ENCODE measurements at regions not wholly inside any gene's neighbourhood (a gene's known extent, or its start where the extent isn't known, plus 50 kb on each side); places are given as distances from the start of the nearest gene placed in this dataset.

DNA sequence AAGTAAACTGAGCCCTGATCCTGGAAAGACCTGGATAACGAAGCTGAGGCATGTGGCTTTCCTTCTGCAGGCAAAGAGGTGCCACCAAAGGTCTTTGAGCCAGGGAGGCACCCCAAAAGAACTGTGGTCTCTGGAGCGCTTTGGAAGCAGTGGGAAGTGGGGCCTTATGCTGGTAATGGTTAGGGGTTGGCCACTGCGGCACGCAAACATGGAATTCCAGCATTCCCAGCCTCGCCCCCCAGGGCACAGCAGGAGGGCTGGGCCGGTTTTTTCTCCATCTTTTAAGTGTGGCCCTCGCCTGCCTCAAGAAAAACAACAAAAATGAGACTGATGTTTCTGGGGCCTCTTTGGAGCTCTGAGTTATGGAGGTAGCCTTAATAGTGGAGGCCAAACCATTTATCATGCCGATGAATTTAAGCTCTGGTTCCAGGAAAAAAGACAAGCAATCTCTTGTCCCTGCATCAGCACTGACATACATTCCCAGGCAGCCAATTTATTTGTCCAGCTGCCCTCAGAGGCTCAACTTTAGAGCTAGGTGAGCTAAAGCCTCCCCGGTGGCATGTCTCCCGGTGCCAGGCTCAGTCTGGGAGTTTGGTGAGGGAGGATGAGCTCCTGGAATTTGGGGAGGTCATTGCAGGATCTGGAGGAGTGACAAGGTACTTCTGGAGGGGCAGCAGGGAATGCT lies 109.0 kb downstream of the TLE3 start:
- Mint-ChIP-seq H3K4me1 (ENCODE audit: low read depth, unreplicated experiment) (peaks cover 10% of the 10 kb centered on the region), H3K27ac (ENCODE audit: unreplicated experiment) (no peak overlapping the region), H3K4me3 (ENCODE audit: unreplicated experiment) (no peak overlapping the region), H3K27me3 (ENCODE audit: unreplicated experiment) (peaks cover 7% of the 10 kb centered on the region), H3K36me3 (ENCODE audit: unreplicated experiment) (no peaks in the 10 kb centered on the region), H3K9me3 (ENCODE audit: unreplicated experiment) (peaks cover 4% of the 10 kb centered on the region)
- TF ChIP-seq, protein P1, sequence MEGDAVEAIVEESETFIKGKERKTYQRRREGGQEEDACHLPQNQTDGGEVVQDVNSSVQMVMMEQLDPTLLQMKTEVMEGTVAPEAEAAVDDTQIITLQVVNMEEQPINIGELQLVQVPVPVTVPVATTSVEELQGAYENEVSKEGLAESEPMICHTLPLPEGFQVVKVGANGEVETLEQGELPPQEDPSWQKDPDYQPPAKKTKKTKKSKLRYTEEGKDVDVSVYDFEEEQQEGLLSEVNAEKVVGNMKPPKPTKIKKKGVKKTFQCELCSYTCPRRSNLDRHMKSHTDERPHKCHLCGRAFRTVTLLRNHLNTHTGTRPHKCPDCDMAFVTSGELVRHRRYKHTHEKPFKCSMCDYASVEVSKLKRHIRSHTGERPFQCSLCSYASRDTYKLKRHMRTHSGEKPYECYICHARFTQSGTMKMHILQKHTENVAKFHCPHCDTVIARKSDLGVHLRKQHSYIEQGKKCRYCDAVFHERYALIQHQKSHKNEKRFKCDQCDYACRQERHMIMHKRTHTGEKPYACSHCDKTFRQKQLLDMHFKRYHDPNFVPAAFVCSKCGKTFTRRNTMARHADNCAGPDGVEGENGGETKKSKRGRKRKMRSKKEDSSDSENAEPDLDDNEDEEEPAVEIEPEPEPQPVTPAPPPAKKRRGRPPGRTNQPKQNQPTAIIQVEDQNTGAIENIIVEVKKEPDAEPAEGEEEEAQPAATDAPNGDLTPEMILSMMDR (IDR thresholded peaks at IDR 0.05; ENCODE audit: partially characterized antibody, unreplicated experiment), result no peak
- DNase-seq, result no peak

DNA sequence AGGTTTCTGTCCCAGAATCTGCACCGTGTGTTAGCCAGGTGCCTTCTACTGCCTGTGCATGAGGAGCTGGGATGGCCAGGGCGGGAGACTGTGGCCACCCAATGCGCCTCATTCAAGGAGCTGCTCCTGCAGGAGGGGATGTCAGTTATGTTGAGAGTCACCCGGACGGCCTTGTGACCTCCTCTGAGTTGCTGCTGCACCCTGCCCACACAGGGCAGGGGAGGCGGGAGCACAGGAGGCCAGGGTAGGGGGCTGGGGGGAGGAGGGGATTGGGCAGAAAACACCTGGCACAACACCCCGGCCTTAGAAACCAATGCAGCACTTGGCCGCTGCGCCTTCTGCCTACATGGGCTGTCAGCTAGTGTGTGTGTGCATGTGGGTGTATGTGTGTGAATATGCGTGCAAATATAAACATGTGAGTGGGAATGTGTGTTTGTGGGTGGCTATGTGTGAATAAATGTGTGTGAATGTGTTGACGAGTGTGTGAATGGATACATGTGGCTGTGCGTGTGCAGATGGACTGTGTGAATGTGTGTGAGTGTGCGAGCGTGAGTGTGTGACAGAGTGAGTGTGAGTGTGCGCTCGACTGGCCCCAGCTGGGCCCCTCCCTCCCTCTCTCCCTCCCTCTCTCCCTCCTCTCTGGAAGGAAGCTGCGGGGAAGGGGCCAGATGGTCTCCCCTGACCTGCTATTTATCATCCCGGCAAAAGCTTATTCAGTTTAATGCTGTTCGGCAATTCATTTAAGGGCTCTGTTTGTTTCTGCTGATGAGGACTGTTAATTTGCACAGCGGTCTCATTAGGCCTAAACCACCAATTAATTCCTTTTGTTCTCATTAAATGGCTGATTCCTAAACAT lies 106.9 kb downstream of the TLE3 start:
- peaks cover 5% of the 10 kb centered on the region for H3K27me3 Mint-ChIP-seq (ENCODE audit: unreplicated experiment)
- peak; percentile 44 for DNase-seq
- H3K9me3 Mint-ChIP-seq (ENCODE audit: unreplicated experiment), result no peaks in the 10 kb centered on the region
- H3K27ac Mint-ChIP-seq (ENCODE audit: unreplicated experiment), result peak overlapping the region; percentile 72
- TF ChIP-seq, protein P1 (IDR thresholded peaks at IDR 0.05; ENCODE audit: partially characterized antibody, unreplicated experiment), result no peak
- no peaks in the 10 kb centered on the region for H3K36me3 Mint-ChIP-seq (ENCODE audit: unreplicated experiment)
- peaks cover 10% of the 10 kb centered on the region for H3K4me1 Mint-ChIP-seq (ENCODE audit: low read depth, unreplicated experiment)
- H3K4me3 Mint-ChIP-seq (ENCODE audit: unreplicated experiment), result peak overlapping the region; percentile 39

DNA sequence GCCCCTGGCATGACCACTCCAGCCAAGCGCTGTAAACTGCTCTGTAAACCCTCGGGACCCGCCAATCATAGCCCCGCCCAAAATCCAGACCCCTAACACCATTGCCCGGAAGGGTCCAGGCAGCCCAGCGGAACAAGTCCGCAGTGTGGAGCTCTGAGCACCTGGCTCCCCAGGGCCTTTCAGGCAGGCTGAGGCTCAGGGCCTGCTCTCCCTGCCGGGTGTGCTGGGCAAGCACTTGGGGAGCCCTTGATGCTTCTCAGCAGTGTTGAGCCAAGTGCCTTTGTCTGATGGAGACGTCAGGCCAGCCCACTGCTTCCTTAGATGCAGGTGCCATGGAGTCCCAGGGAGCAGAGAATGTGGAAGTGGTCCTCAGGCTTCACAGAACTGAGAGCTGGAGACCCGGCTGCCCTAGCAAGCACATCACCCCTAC lies 106.2 kb downstream of the TLE3 start:
- no peaks in the 10 kb centered on the region for H3K36me3 Mint-ChIP-seq (ENCODE audit: unreplicated experiment)
- H3K27ac Mint-ChIP-seq (ENCODE audit: unreplicated experiment), result no peak overlapping the region
- peaks cover 17% of the 10 kb centered on the region for H3K4me1 Mint-ChIP-seq (ENCODE audit: low read depth, unreplicated experiment)
- TF ChIP-seq, protein P1 (IDR thresholded peaks at IDR 0.05; ENCODE audit: partially characterized antibody, unreplicated experiment), result no peak
- peaks cover 5% of the 10 kb centered on the region for H3K27me3 Mint-ChIP-seq (ENCODE audit: unreplicated experiment)
- H3K4me3 Mint-ChIP-seq (ENCODE audit: unreplicated experiment), result no peak overlapping the region
- H3K9me3 Mint-ChIP-seq (ENCODE audit: unreplicated experiment), result no peaks in the 10 kb centered on the region
- DNase-seq, result peak; percentile 39

DNA sequence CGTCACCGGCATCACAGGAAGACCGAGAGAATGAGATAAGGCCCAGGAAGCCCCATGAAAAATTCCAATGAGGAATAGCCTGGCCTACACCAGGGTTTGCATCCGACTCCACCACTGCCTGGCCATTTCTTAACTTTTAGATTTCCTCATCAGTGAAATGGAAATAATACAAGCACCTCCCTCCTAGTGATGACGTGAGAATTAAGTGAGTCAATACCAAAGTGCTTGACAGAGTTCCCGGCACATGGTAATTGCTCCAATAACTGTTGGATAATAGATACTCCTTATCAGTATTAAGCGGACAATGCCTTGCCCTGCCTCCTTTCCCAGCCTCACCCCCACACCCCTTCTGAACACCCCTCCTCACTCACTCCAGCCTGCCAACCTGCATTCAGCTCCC lies 105.4 kb downstream of the TLE3 start:
- Mint-ChIP-seq H3K36me3 (ENCODE audit: unreplicated experiment) (no peaks in the 10 kb centered on the region), H3K4me1 (ENCODE audit: low read depth, unreplicated experiment) (peaks cover 22% of the 10 kb centered on the region), H3K27me3 (ENCODE audit: unreplicated experiment) (peaks cover 5% of the 10 kb centered on the region), H3K4me3 (ENCODE audit: unreplicated experiment) (no peak overlapping the region), H3K27ac (ENCODE audit: unreplicated experiment) (no peak overlapping the region), H3K9me3 (ENCODE audit: unreplicated experiment) (no peaks in the 10 kb centered on the region)
- TF ChIP-seq, protein P1 (IDR thresholded peaks at IDR 0.05; ENCODE audit: partially characterized antibody, unreplicated experiment), result no peak
- no peak for DNase-seq

All from glutamatergic neuron (in vitro differentiated cells).